Mesenchymal stem cell (in vitro differentiated cells and primary cell): ENCODE measurements at regions not wholly inside any gene's neighbourhood (a gene's known extent, or its start where the extent isn't known, plus 50 kb on each side); places are given as distances from the start of the nearest gene placed in this dataset.

Experiments
- DNase-seq: peaks from one replicate; pipeline ENCODE4 v3.0.0-alpha.2; 2013
- H2AFZ ChIP-seq: one replicate; pipeline ENCODE4 v1.6.1; 2013; ENCODE audit warnings: low read depth, mild to moderate bottlenecking, control low read depth, inconsistent platforms, low read length, moderate library complexity
- H2AK5ac ChIP-seq: 2 replicates; pipeline ENCODE4 v1.6.1; 2013; ENCODE audit warnings: low read length, moderate library complexity, mild to moderate bottlenecking, inconsistent platforms; ENCODE audit not compliant: severe bottlenecking
- H2BK120ac ChIP-seq: one replicate; pipeline ENCODE4 v1.6.1; 2013; ENCODE audit warnings: low read depth, mild to moderate bottlenecking, inconsistent platforms, low read length, moderate library complexity
- H2BK12ac ChIP-seq, 2 experiments: one replicate each; pipeline ENCODE4 v1.6.1; 2013; ENCODE audit warnings: inconsistent platforms in 2 of 2, low read length in 2 of 2, mild to moderate bottlenecking in 2 of 2, moderate library complexity in 2 of 2, control low read depth in 1 of 2
- H2BK15ac ChIP-seq: one replicate; pipeline ENCODE4 v1.6.1; 2013; ENCODE audit warnings: mild to moderate bottlenecking, low read depth, inconsistent platforms; ENCODE audit not compliant: poor library complexity, severe bottlenecking
- H2BK5ac ChIP-seq: 2 replicates; pipeline ENCODE4 v1.6.1; 2013; ENCODE audit warnings: low read depth, mild to moderate bottlenecking, low read length, control low read depth, inconsistent platforms; ENCODE audit not compliant: poor library complexity, severe bottlenecking
- H3K14ac ChIP-seq, 2 experiments: one replicate each; pipeline ENCODE4 v1.6.1; 2013; ENCODE audit warnings: inconsistent platforms in 2 of 2, low read length in 2 of 2, control low read depth in 1 of 2, mild to moderate bottlenecking in 1 of 2, moderate library complexity in 1 of 2
- H3K18ac ChIP-seq, 2 experiments: one replicate each; pipeline ENCODE4 v1.6.1; 2013; ENCODE audit warnings: inconsistent platforms in 2 of 2, low read length in 2 of 2, control low read depth in 1 of 2, low read depth in 1 of 2, mild to moderate bottlenecking in 1 of 2
- H3K23ac ChIP-seq, 2 experiments: one replicate each; pipeline ENCODE4 v1.6.1; 2013; ENCODE audit warnings: inconsistent platforms in 2 of 2, low read length in 2 of 2, mild to moderate bottlenecking in 2 of 2, moderate library complexity in 2 of 2, control low read depth in 1 of 2
- H3K27ac ChIP-seq: 2 replicates; pipeline ENCODE4 v1.5.1; 2013; ENCODE audit warnings: mild to moderate bottlenecking, moderate library complexity, low read length, control low read depth, inconsistent platforms; ENCODE audit not compliant: poor library complexity, severe bottlenecking
- H3K27me3 ChIP-seq, 2 experiments: 2 replicates each; pipeline versions ENCODE4 v1.6.1 to v1.7.0; 2013; ENCODE audit warnings: low read length in 2 of 2, mild to moderate bottlenecking in 2 of 2, moderate library complexity in 2 of 2, control low read depth in 1 of 2, inconsistent platforms in 1 of 2; ENCODE audit not compliant: control insufficient read depth in 1 of 2, insufficient read depth in 1 of 2
- H3K36me3 ChIP-seq, 2 experiments: 2 replicates each; pipeline versions ENCODE4 v1.6.1 to v1.7.0; 2013; ENCODE audit warnings: low read length in 2 of 2, control low read depth in 1 of 2, inconsistent platforms in 1 of 2, low read depth in 1 of 2, mild to moderate bottlenecking in 1 of 2; ENCODE audit not compliant: insufficient read depth in 2 of 2, control insufficient read depth in 1 of 2
- H3K4ac ChIP-seq, 2 experiments: one replicate each; pipeline ENCODE4 v1.6.1; 2013; ENCODE audit warnings: inconsistent platforms in 2 of 2, low read length in 2 of 2, mild to moderate bottlenecking in 2 of 2, moderate library complexity in 2 of 2, control low read depth in 1 of 2, low read depth in 1 of 2
- H3K4me1 ChIP-seq: 2 replicates; pipeline ENCODE4 v1.6.1; 2013; ENCODE audit warnings: low read depth, low read length, control low read depth; ENCODE audit not compliant: control insufficient read depth, insufficient read depth
- H3K4me2 ChIP-seq: 2 replicates; pipeline ENCODE4 v1.6.1; 2013; ENCODE audit warnings: low read length, mild to moderate bottlenecking, inconsistent platforms; ENCODE audit not compliant: poor library complexity, severe bottlenecking
- H3K4me3 ChIP-seq, 2 experiments: 2 replicates each; pipeline versions ENCODE4 v1.5.1 to v1.7.0; 2013; ENCODE audit warnings: low read length in 2 of 2, mild to moderate bottlenecking in 2 of 2, control low read depth in 1 of 2, low read depth in 1 of 2; ENCODE audit not compliant: insufficient read depth in 1 of 2
- H3K79me1 ChIP-seq: replicated peaks from 2 replicates; pipeline ENCODE4 v1.6.1; 2013; ENCODE audit warnings: mild to moderate bottlenecking, control low read depth, low read length, inconsistent platforms; ENCODE audit not compliant: poor library complexity, severe bottlenecking
- H3K9ac ChIP-seq: 2 replicates; pipeline ENCODE4 v1.7.0; 2013; ENCODE audit warnings: mild to moderate bottlenecking, low read length, moderate library complexity
- H3K9me3 ChIP-seq: 2 replicates; pipeline ENCODE4 v1.7.0; 2013; ENCODE audit warnings: mild to moderate bottlenecking, low read length; ENCODE audit not compliant: control insufficient read depth
- H4K8ac ChIP-seq: one replicate; pipeline ENCODE4 v1.6.1; 2013; ENCODE audit warnings: inconsistent platforms, mild to moderate bottlenecking, low read length, moderate library complexity
- H4K91ac ChIP-seq: one replicate; pipeline ENCODE4 v1.6.1; 2013; ENCODE audit warnings: mild to moderate bottlenecking, low read length, inconsistent platforms
- WGBS: methylation state at CpG from one replicate; pipeline ENCODE4 v1.1.7; 2013; ENCODE audit warnings: mixed read lengths; 5-methylcytosine and 5-hydroxymethylcytosine counted together

GRCh38 chr1:193952778-193953374 is 766.5 kb upstream of the B3GALT2 start:
- Histone ChIP-seq H3K9ac (no peak overlapping the region), H2BK120ac (no peak overlapping the region), H4K91ac (no peak overlapping the region), H3K18ac (no peak overlapping the region), H3K36me3 (no peaks in the 10 kb centered on the region), H3K79me1 (no peaks in the 10 kb centered on the region), H3K4me2 (no peak overlapping the region), H2AK5ac (no peak overlapping the region), H3K14ac (no peak overlapping the region), H3K27ac (no peak overlapping the region), H3K4ac (no peak overlapping the region), H2BK12ac (no peak overlapping the region), H2BK5ac (no peak overlapping the region), H2AFZ (no peak overlapping the region), H3K27me3 (no peaks in the 10 kb centered on the region), H3K9me3 (peaks cover 13% of the 10 kb centered on the region), H3K4me3 (no peak overlapping the region), H3K4me1 (no peaks in the 10 kb centered on the region), H2BK15ac (no peak overlapping the region), H4K8ac (no peak overlapping the region), H3K23ac (no peak overlapping the region)
- no peak for DNase-seq
- 80% methylated on average over 1 of the region's 1 CpG for WGBS

- Histone ChIP-seq H4K91ac (no peak overlapping the region), H2AFZ (no peak overlapping the region), H2BK120ac (no peak overlapping the region), H3K79me1 (no peaks in the 10 kb centered on the region), H3K27me3 (no peaks in the 10 kb centered on the region), H3K4me1 (no peaks in the 10 kb centered on the region), H3K4me3 (no peak overlapping the region), H4K8ac (no peak overlapping the region), H2BK15ac (no peak overlapping the region), H3K9me3 (peaks cover 15% of the 10 kb centered on the region), H3K9ac (no peak overlapping the region), H3K23ac (no peak overlapping the region), H2BK5ac (no peak overlapping the region), H2BK12ac (no peak overlapping the region), H3K14ac (no peak overlapping the region), H3K36me3 (no peaks in the 10 kb centered on the region), H3K18ac (no peak overlapping the region), H2AK5ac (no peak overlapping the region), H3K4ac (no peak overlapping the region), H3K4me2 (no peak overlapping the region), H3K27ac (no peak overlapping the region)
- WGBS: 74% methylated on average over 3 of the region's 3 CpGs
- DNase-seq: no peak
These were observed 765.6 kb upstream of the B3GALT2 start for GRCh38 chr1:193951984-193952383.

GRCh38 chr1:193944454-193944853 is 758.0 kb upstream of the B3GALT2 start:
- H3K4me3 ChIP-seq: no peak overlapping the region
- H3K9ac ChIP-seq: no peak overlapping the region
- no peak overlapping the region for H2BK5ac ChIP-seq
- H4K91ac ChIP-seq: no peak overlapping the region
- no peaks in the 10 kb centered on the region for H3K79me1 ChIP-seq
- no peaks in the 10 kb centered on the region for H3K27me3 ChIP-seq
- H2AK5ac ChIP-seq: no peak overlapping the region
- peaks cover 22% of the 10 kb centered on the region for H3K9me3 ChIP-seq
- no peak overlapping the region for H3K4me2 ChIP-seq
- no peak overlapping the region for H2BK12ac ChIP-seq
- H3K4me1 ChIP-seq: no peaks in the 10 kb centered on the region
- no peak overlapping the region for H3K14ac ChIP-seq
- DNase-seq: no peak
- no peak overlapping the region for H2BK15ac ChIP-seq
- no peaks in the 10 kb centered on the region for H3K36me3 ChIP-seq
- H2BK120ac ChIP-seq: no peak overlapping the region
- no peak overlapping the region for H3K18ac ChIP-seq
- no peak overlapping the region for H3K4ac ChIP-seq
- no peak overlapping the region for H2AFZ ChIP-seq
- no peak overlapping the region for H4K8ac ChIP-seq
- H3K23ac ChIP-seq: no peak overlapping the region
- H3K27ac ChIP-seq: no peak overlapping the region

- no CpG with 5 or more reads among the region's 1 CpG for WGBS
- H3K14ac ChIP-seq: no peak overlapping the region
- peaks cover 12% of the 10 kb centered on the region for H3K9me3 ChIP-seq
- DNase-seq: no peak
- no peak overlapping the region for H2BK120ac ChIP-seq
- H2BK12ac ChIP-seq: no peak overlapping the region
- H3K4me1 ChIP-seq: no peaks in the 10 kb centered on the region
- no peak overlapping the region for H3K27ac ChIP-seq
- H3K4me2 ChIP-seq: no peak overlapping the region
- no peak overlapping the region for H3K23ac ChIP-seq
- H3K4ac ChIP-seq: no peak overlapping the region
- H4K8ac ChIP-seq: no peak overlapping the region
- no peaks in the 10 kb centered on the region for H3K27me3 ChIP-seq
- H3K79me1 ChIP-seq: no peaks in the 10 kb centered on the region
- H2AK5ac ChIP-seq: no peak overlapping the region
- H3K9ac ChIP-seq: no peak overlapping the region
- H2BK5ac ChIP-seq: no peak overlapping the region
- no peaks in the 10 kb centered on the region for H3K36me3 ChIP-seq
- H3K4me3 ChIP-seq: no peak overlapping the region
- no peak overlapping the region for H2AFZ ChIP-seq
- H4K91ac ChIP-seq: no peak overlapping the region
- no peak overlapping the region for H3K18ac ChIP-seq
- H2BK15ac ChIP-seq: no peak overlapping the region
These were observed 753.8 kb upstream of the B3GALT2 start for GRCh38 chr1:193940176-193940575.
